Neural progenitor cell (in vitro differentiated cells): ENCODE measurements at regions not wholly inside any gene's neighbourhood (a gene's known extent, or its start where the extent isn't known, plus 50 kb on each side); places are given as distances from the start of the nearest gene placed in this dataset.

Source experiments
- DNase-seq: peaks from one replicate; pipeline ENCODE4 v3.0.0-alpha.2; 2016; ENCODE audit warnings: low spot score
- H2AFZ ChIP-seq: fragments of 200-600 bp; sonication (generic); replicated peaks from 2 replicates; pipeline ENCODE4 v1.6.1; 2016; ENCODE audit warnings: antibody characterized with exemption
- H3F3A ChIP-seq: fragments of 200-600 bp; sonication (generic); 2 replicates; pipeline ENCODE4 v1.6.1; 2016; ENCODE audit warnings: antibody characterized with exemption, low read depth
- H3K27ac ChIP-seq: fragments of 200-600 bp; sonication (generic); 2 replicates; pipeline ENCODE4 v1.5.1; 2016; ENCODE audit warnings: mild to moderate bottlenecking
- H3K27me3 ChIP-seq: fragments of 200-600 bp; sonication (generic); 2 replicates; pipeline ENCODE4 v1.6.1; 2016; ENCODE audit warnings: mild to moderate bottlenecking, moderate library complexity
- H3K36me3 ChIP-seq: fragments of 200-600 bp; sonication (generic); 2 replicates; pipeline ENCODE4 v1.5.1; 2016
- H3K4me1 ChIP-seq: fragments of 200-600 bp; sonication (generic); 2 replicates; pipeline ENCODE4 v1.6.1; 2016; ENCODE audit warnings: mixed run types
- H3K4me2 ChIP-seq: fragments of 200-600 bp; sonication (generic); 2 replicates; pipeline ENCODE4 v1.6.1; 2016
- H3K4me3 ChIP-seq: fragments of 200-600 bp; sonication (generic); 2 replicates; pipeline ENCODE4 v1.5.1; 2016
- H3K79me2 ChIP-seq: fragments of 200-600 bp; sonication (generic); 2 replicates; pipeline ENCODE4 v1.6.1; 2016; ENCODE audit warnings: low read depth
- H3K9ac ChIP-seq: fragments of 200-600 bp; sonication (generic); 2 replicates; pipeline ENCODE4 v1.6.1; 2016
- H3K9me3 ChIP-seq: fragments of 200-600 bp; sonication (generic); 2 replicates; pipeline ENCODE4 v1.5.1; 2016; ENCODE audit warnings: low read depth
- H4K20me1 ChIP-seq: fragments of 200-600 bp; sonication (generic); 2 replicates; pipeline ENCODE4 v1.6.1; 2016; ENCODE audit warnings: low read depth
- H3K27ac Mint-ChIP-seq: 3 replicates; pipeline ENCODE4 v1.8.0; 2021; ENCODE audit warnings: mixed read lengths
- H3K27me3 Mint-ChIP-seq: 2 replicates; pipeline ENCODE4 v1.8.0; 2022; ENCODE audit warnings: low read depth, mild to moderate bottlenecking, inconsistent platforms, moderate library complexity, mixed read lengths; ENCODE audit not compliant: insufficient read depth
- H3K36me3 Mint-ChIP-seq: 3 replicates; pipeline ENCODE4 v1.8.0; 2021; ENCODE audit warnings: mixed read lengths
- H3K4me1 Mint-ChIP-seq: 3 replicates; pipeline ENCODE4 v1.8.0; 2021; ENCODE audit warnings: mixed read lengths
- H3K4me3 Mint-ChIP-seq: 3 replicates; pipeline ENCODE4 v1.8.0; 2021; ENCODE audit warnings: mild to moderate bottlenecking, moderate library complexity, mixed read lengths
- H3K9me3 Mint-ChIP-seq: 3 replicates; pipeline ENCODE4 v1.8.0; 2020; ENCODE audit warnings: mixed read lengths
- EZH2 ChIP-seq: fragments of 200-600 bp; sonication (generic); IDR thresholded peaks from 2 replicates; pipeline ENCODE4 v1.6.1; 2017; ENCODE audit warnings: antibody characterized with exemption, mild to moderate bottlenecking, moderate library complexity
- EZH2phosphoT487 ChIP-seq: fragments of 200-600 bp; sonication (generic); IDR thresholded peaks from 2 replicates; pipeline ENCODE4 v1.6.1; 2017; ENCODE audit warnings: antibody characterized with exemption
- TF ChIP-seq, protein P1 (sequence below): fragments of 200-600 bp; sonication (generic); IDR thresholded peaks from 2 replicates; pipeline ENCODE4 v1.5.1; 2017; ENCODE audit warnings: antibody characterized with exemption, mild to moderate bottlenecking

GRCh38 chr18:53796040-53796729 lies 428.3 kb downstream of the MBD2 start:
- Histone ChIP-seq H3K36me3 (no peaks in the 10 kb centered on the region), H3K4me3 (no peak overlapping the region), H3K79me2 (no peaks in the 10 kb centered on the region), H3K4me1 (no peaks in the 10 kb centered on the region), H3K4me2 (no peak overlapping the region), H3F3A (no peaks in the 10 kb centered on the region), H2AFZ (no peak overlapping the region), H3K27me3 (no peaks in the 10 kb centered on the region), H3K9ac (no peak overlapping the region), H3K9me3 (no peaks in the 10 kb centered on the region), H3K27ac (no peak overlapping the region), H4K20me1 (no peaks in the 10 kb centered on the region)
- no peaks in the 10 kb centered on the region for H3K36me3 Mint-ChIP-seq
- H3K9me3 Mint-ChIP-seq, result no peaks in the 10 kb centered on the region
- H3K27me3 Mint-ChIP-seq, result peaks cover 3% of the 10 kb centered on the region
- no peak overlapping the region for H3K4me3 Mint-ChIP-seq
- DNase-seq, result no peak
- no peaks in the 10 kb centered on the region for H3K4me1 Mint-ChIP-seq
- no peak overlapping the region for H3K27ac Mint-ChIP-seq
- TF ChIP-seq, protein P1, sequence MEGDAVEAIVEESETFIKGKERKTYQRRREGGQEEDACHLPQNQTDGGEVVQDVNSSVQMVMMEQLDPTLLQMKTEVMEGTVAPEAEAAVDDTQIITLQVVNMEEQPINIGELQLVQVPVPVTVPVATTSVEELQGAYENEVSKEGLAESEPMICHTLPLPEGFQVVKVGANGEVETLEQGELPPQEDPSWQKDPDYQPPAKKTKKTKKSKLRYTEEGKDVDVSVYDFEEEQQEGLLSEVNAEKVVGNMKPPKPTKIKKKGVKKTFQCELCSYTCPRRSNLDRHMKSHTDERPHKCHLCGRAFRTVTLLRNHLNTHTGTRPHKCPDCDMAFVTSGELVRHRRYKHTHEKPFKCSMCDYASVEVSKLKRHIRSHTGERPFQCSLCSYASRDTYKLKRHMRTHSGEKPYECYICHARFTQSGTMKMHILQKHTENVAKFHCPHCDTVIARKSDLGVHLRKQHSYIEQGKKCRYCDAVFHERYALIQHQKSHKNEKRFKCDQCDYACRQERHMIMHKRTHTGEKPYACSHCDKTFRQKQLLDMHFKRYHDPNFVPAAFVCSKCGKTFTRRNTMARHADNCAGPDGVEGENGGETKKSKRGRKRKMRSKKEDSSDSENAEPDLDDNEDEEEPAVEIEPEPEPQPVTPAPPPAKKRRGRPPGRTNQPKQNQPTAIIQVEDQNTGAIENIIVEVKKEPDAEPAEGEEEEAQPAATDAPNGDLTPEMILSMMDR, result no peak
- TF ChIP-seq EZH2phosphoT487 (no peak), EZH2 (no peak)

DNA sequence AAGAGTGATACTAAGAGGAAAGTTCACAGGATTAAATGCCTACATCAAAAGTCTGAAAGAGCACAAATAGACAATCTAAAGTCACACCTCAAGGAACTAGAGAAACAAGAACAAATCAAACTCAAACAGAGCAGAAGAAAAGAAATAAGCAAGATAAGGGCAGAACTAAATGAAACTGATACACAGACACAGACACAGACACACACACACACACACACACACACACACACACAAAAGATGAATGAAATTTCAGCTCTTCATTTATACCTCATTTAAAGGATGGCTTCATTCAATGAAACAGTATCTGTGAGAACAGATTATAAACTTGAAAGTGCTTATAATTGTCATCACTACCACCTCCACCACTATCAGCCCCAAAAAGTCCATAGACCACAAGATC lies 428.9 kb downstream of the MBD2 start:
- no peak overlapping the region for H3K27ac ChIP-seq
- H3K4me2 ChIP-seq, result no peak overlapping the region

GRCh38 chr18:53795061-53795460 lies 429.4 kb downstream of the MBD2 start:
- no peaks in the 10 kb centered on the region for H3K36me3 Mint-ChIP-seq
- no peak for TF ChIP-seq EZH2phosphoT487
- TF ChIP-seq, protein P1, result no peak
- TF ChIP-seq EZH2, result no peak
- no peak overlapping the region for H3K4me3 ChIP-seq

More for the DNA sequence above, 428.9 kb downstream of the MBD2 start:
- no peak for DNase-seq
- H3K36me3 Mint-ChIP-seq, result no peaks in the 10 kb centered on the region
- Histone ChIP-seq H4K20me1 (no peaks in the 10 kb centered on the region), H3K4me3 (no peak overlapping the region), H2AFZ (no peak overlapping the region), H3K79me2 (no peaks in the 10 kb centered on the region), H3K4me1 (no peaks in the 10 kb centered on the region), H3K27me3 (no peaks in the 10 kb centered on the region), H3F3A (no peaks in the 10 kb centered on the region), H3K9me3 (no peaks in the 10 kb centered on the region), H3K36me3 (no peaks in the 10 kb centered on the region), H3K9ac (no peak overlapping the region)
- H3K4me3 Mint-ChIP-seq, result no peak overlapping the region
- H3K9me3 Mint-ChIP-seq, result no peaks in the 10 kb centered on the region
- no peak overlapping the region for H3K27ac Mint-ChIP-seq
- TF ChIP-seq EZH2phosphoT487 (no peak), EZH2 (no peak)
- TF ChIP-seq, protein P1, result no peak
- H3K4me1 Mint-ChIP-seq, result no peaks in the 10 kb centered on the region
- H3K27me3 Mint-ChIP-seq, result no peaks in the 10 kb centered on the region

More at GRCh38 chr18:53795061-53795460, 429.4 kb downstream of the MBD2 start:
- no peak for DNase-seq
- Histone ChIP-seq H3K9ac (no peak overlapping the region), H4K20me1 (no peaks in the 10 kb centered on the region), H3K79me2 (no peaks in the 10 kb centered on the region), H3K27me3 (no peaks in the 10 kb centered on the region), H3F3A (no peaks in the 10 kb centered on the region), H2AFZ (no peak overlapping the region), H3K27ac (no peak overlapping the region), H3K4me1 (no peaks in the 10 kb centered on the region), H3K9me3 (no peaks in the 10 kb centered on the region), H3K4me2 (no peak overlapping the region), H3K36me3 (no peaks in the 10 kb centered on the region)
- no peak overlapping the region for H3K4me3 Mint-ChIP-seq
- peaks cover 3% of the 10 kb centered on the region for H3K4me1 Mint-ChIP-seq
- no peaks in the 10 kb centered on the region for H3K9me3 Mint-ChIP-seq
- no peaks in the 10 kb centered on the region for H3K27me3 Mint-ChIP-seq
- H3K27ac Mint-ChIP-seq, result no peak overlapping the region
